ENCODE measurements at regions not wholly inside any gene's neighbourhood (a gene's known extent, or its start where the extent isn't known, plus 50 kb on each side); places are given as distances from the start of the nearest gene placed in this dataset.

GRCh38 chr2:240347949-240348500, 87.4 kb upstream of the GPC1 start:
- DNase-seq: no peak

GRCh38 chr2:240348522-240348921, 86.9 kb upstream of the GPC1 start:
- no peak for DNase-seq

DNA sequence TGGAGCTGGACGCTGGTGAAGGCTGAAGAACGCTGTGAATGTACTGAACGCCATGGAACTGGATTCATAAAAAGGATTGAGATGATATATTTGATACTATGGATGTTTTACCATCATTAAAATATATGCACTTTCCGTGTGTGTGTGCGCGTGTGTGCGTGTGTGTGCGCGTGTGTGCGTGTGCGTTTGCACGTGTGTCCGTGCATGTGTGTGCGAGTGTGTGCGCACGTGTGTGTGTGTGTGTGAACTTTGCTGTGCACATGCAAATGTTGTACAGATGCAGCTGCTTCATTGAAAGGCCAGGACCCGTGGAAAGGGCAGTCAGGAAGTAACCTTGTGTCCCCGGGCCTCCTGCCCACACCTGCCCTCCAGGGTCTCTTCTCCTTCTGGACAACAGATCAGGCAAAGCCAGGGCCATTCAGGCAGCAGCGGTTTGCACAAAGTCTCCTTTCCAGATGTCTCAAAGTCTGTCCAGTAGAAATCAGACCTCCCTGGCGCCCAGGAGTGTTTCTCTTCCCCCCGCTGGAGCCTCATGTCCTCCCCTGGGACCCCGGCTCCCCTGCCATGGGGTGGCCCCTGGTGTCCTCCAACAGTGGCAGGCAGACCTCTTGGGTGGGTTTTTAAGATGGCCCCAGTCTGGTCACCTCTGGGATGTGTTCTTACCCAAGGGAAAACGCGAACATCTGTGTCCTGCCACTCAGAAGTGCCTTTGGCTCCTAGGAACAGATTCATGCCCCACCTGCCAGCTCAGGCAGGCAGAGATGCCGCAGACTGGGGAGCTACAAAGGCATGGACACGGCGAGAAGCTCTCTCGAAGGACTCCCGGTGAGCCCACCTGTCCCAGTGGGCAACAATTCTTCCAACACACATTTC, 86.1 kb upstream of the GPC1 start:
- no peak for DNase-seq

GRCh38 chr2:240350006-240350355, 85.5 kb upstream of the GPC1 start:
- DNase-seq: no peak

- DNase-seq: no peak
Observed at GRCh38 chr2:240350696-240351087, 84.8 kb upstream of the GPC1 start.

DNA sequence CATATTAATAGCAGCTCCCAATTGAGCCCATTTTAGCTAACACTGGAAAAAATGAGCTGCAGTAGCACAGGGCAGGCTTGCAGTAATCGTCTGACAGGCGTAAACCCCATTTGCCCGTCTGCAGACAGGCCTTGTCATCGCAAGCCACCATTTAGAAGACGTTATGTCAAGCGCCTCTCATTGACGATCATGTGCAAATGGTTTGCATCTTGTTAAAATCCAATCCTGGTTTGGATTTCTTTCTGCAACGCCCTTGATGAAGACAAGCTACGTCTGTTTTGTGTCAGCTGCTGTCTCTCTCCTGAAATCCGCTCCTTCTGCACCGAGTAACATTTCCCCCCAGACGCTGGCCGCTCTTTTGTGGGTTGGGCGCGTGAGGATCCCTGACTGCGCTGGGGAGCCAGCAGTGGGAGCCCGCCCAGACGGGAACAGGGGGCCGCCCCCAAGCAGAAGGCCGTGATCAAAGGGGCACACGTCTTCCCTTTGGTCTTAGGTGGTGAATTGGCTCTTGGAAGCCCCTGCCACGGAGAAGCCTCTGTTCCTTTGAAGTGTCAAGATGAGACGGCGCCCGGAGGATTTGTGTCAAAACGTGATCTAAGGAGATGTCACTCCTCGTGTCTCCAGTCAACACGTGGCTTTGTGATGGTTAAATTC, 84.2 kb upstream of the GPC1 start:
- no peak for DNase-seq

DNA sequence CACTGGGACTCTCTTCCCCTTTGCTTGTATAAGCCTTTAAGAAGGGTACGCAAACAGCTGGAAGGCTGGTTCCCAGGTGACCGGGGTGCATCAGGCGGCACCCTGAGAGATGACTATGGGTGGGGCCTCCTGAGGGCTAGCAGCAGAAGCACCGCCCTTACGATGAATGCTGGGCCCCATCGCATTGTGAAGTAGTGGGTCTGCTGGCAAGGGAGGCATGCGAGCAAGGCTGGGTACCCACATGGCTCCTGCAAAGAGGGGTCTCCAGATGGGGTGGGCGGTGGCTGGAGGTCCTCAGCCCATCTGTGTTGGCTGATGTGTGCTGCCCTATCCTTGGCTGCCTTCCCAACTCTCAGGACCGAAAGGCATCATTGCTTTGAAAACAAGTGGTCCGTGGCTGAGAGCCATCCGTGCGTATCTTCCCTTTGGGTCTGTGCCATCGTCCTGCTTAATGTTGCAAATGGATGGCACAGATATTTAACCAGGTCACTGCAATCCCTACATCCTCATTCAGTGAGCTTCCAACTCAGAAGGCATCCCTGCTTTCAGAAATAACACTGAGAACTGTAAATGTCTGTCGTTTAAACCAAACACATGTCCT, 83.5 kb upstream of the GPC1 start:
- no peak for DNase-seq

DNA sequence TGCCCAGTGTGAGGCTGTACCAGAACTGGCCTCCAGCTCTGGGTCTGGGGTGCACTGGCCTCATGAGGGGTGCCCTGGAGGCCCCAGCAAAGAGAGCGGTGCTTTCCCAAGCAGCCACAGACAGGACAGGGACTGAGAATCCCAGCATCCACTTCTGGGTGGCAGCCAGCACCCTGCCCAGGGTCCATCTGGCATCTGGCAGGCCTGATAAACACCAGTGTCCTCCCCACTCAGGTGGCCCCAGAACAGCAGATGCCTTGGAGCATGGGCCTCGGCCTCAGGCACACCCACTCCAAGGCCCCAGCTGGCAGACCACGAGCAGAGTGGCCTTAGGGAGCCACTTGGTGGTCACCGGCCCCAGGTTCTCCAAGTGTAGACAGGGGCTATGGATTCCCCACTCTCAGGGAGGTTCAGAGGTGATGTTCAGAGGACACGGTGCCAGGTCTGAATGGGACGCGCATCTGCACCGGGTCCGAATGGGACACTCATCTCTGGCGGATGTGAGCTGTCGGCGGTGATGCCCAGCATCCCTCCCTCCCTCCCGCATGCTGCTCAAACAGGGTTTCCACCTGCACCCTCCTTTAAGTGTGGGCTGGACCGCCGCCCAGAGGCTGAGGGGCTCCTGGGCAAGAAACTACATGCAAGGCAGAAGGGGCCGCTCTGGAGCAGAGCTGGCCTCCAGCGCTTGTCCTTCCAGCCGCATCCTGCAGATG, 82.2 kb upstream of the GPC1 start:
- DNase-seq: no peak

DNA sequence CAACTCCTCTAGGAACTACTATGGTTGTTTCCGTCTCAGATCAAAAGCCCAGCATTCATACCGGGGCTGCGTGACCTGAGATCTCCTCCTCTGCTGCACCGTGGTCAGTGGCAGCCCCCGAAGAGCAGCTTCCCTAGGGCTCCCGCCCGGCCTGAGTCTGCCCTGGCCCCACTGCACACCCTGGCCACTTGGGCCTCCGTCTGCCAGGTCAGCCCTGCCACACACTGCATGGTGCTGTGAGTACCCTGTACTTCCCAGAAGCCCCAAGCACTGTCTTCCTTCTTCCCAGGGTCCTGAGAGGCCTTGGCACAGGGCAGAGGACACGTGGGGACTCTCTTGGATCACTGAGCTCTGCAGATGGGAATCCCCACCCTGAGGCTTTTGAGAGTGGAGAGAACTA, 81.5 kb upstream of the GPC1 start:
- no peak for DNase-seq

DNA sequence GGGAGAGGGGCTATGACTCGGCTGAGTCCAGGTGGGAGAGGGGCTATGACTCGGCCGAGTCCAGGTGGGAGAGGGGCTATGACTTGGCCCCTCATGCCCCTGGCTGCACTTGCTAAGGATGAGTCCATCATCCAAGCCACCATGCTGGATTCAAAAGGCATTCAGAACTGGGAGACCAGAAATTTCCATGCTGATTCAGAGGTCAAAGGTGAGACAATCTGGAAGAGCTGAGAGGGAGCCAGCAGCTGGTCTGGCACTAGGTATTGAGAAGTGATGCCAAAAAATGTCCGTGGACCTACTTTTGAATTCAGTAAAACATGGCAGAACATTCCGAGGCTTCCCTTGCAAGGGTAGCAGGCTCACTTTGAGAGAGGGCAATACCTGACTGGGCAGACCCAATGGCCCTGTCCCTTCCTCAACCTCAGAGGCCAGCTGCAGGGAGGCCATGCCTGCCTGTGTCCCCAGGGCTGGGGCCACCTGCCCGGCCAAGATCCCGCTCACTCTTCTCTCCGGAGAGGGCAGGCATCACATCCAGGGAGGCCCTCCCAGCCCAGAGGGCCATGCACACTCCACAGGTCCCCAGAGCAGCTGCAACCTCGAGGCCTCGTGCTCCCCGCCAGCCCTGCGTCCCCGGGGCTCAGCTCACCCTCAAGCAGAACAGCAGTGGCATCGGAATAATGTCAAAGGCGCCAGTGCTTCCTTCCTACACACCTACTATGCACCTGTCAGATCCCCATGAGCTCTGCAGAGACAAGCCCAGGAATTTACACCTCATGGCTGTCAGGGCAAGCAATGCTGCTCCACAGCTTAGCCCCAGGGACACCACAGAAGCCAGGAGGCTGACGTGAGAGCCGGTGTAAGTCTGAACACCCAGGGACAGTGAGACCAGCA, 80.2 kb upstream of the GPC1 start:
- no peak for DNase-seq

GRCh38 chr2:240355962-240356361, 79.5 kb upstream of the GPC1 start:
- DNase-seq: no peak

GRCh38 chr2:240356700-240357640, 78.5 kb upstream of the GPC1 start:
- DNase-seq: no peak

DNA sequence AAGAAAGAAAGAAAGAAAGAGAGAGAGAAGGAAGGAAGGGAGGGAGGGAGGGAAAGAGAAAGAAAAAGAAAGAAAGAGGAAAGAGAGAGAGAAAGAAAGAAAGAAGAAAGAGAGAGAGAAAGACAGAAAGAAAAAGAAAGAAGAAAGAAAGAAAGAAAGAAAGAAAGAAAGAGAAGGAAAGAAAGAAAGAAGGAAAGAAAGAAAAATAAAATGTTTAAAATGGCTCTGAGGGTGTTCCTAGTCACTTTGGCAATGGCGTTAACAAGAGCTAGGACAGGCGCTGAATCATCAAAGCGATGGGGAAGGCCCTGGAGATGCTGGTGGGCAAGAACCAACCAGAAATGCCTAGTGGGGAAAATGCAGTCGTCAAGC, 77.8 kb upstream of the GPC1 start:
- no peak for DNase-seq

- no peak for DNase-seq
Observed at GRCh38 chr2:240358080-240358479, 77.4 kb upstream of the GPC1 start.

DNA sequence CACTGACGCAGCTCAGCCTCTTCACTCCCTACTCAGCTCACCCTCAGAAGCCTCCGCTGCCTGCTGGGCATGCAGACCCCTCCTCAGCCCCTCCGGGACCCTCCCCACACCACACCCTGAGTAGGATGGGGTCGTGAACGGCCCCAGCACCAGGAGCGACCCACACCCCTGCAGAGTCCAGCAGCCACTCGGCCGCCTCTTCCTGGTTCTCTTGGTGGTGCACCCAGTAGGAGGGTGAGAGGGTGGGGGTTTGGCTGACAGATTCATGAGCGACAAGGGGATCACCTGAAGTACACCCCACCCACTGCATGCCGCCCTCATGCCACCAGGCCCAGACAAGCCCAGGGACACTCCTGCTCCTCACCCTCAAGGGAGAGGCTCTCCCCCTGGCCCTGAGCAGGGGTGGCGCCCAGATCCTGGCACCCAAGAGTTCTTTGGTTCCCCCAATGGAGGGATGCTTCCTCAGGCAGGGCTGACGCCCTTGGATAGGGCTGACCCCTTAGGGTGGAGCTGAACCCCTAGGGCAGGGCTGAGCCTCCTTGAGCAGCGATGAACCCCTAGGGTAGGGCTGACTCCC, 76.6 kb upstream of the GPC1 start:
- no peak for DNase-seq

DNA sequence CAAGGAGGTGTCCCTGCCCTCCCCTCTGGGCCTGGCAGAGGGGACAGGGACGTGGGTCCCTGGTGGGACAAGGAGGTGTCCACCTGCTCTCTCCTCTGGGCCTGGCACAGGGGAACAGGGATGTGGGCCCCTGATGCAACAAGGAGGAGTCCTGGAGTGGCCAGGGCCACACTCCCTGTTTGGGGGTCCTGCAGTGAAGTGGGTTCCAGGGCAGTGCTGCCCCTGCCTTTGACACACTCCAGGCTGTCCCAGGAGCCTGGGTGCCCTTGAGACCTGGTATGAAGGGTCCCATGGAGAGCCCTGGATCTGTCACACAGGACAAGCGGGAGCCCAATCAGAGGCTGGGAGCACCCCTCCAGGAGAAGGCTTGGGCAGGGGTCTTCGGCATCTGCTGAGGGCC, 75.8 kb upstream of the GPC1 start:
- no peak for DNase-seq

- no peak for DNase-seq
Observed at GRCh38 chr2:240360645-240361475, 74.6 kb upstream of the GPC1 start.

GRCh38 chr2:240362216-240362755, 73.2 kb upstream of the GPC1 start:
- no peak for DNase-seq
